ENCODE measurements at regions not wholly inside any gene's neighbourhood (a gene's known extent, or its start where the extent isn't known, plus 50 kb on each side); places are given as distances from the start of the nearest gene placed in this dataset.
A peak's percentile ranks its signal among the peaks of the same experiment; 100 is the strongest.
"Not testable (repeated sequence)": the region's sequence is repeated elsewhere in the genome, so short reads cannot be mapped to it uniquely, and the experiment has no call there.

GRCh38 chr10:31134311-31134952, 102.8 kb upstream of the ZNF438 start:
- Mint-ChIP-seq H3K36me3 (no peaks in the 10 kb centered on the region), H3K27me3 (no peaks in the 10 kb centered on the region), H3K4me1 (ENCODE audit: unreplicated experiment) (peaks cover 29% of the 10 kb centered on the region), H3K27ac (peak overlapping the region; percentile 85), H3K4me3 (peak overlapping the region; percentile 84), H3K9me3 (no peaks in the 10 kb centered on the region)
- TF ChIP-seq CTCF (conservative IDR thresholded peaks at IDR 0.05): no peak
- peak; percentile 72 for DNase-seq (ENCODE audit: extremely low spot score, unreplicated experiment)

- TF ChIP-seq CTCF (conservative IDR thresholded peaks at IDR 0.05): no peak
- H3K4me1 Mint-ChIP-seq (ENCODE audit: unreplicated experiment): peaks cover 24% of the 10 kb centered on the region
- H3K36me3 Mint-ChIP-seq: no peaks in the 10 kb centered on the region
- peak overlapping the region; percentile 84 for H3K4me3 Mint-ChIP-seq
- peak overlapping the region; percentile 85 for H3K27ac Mint-ChIP-seq
- DNase-seq (ENCODE audit: extremely low spot score, unreplicated experiment): no peak
- H3K9me3 Mint-ChIP-seq: no peaks in the 10 kb centered on the region
- H3K27me3 Mint-ChIP-seq: no peaks in the 10 kb centered on the region
These were observed 103.5 kb upstream of the ZNF438 start for GRCh38 chr10:31135171-31135570.

GRCh38 chr10:31135791-31136190, 104.1 kb upstream of the ZNF438 start:
- Mint-ChIP-seq H3K4me1 (ENCODE audit: unreplicated experiment) (peaks cover 23% of the 10 kb centered on the region), H3K4me3 (peak overlapping the region; percentile 11)
- not testable (repeated sequence) for H3K36me3 Mint-ChIP-seq; H3K27me3 Mint-ChIP-seq; DNase-seq (ENCODE audit: extremely low spot score, unreplicated experiment); H3K9me3 Mint-ChIP-seq; H3K27ac Mint-ChIP-seq

- DNase-seq (ENCODE audit: extremely low spot score, unreplicated experiment): no peak
- peak overlapping the region; percentile 11 for H3K4me3 Mint-ChIP-seq
- no peak overlapping the region for H3K27ac Mint-ChIP-seq
- no peaks in the 10 kb centered on the region for H3K36me3 Mint-ChIP-seq
- H3K27me3 Mint-ChIP-seq: no peaks in the 10 kb centered on the region
- no peak for TF ChIP-seq CTCF (conservative IDR thresholded peaks at IDR 0.05)
- H3K4me1 Mint-ChIP-seq (ENCODE audit: unreplicated experiment): peaks cover 23% of the 10 kb centered on the region
- no peaks in the 10 kb centered on the region for H3K9me3 Mint-ChIP-seq
These were observed 104.7 kb upstream of the ZNF438 start for GRCh38 chr10:31136386-31136785.

GRCh38 chr10:31136930-31137885, 105.5 kb upstream of the ZNF438 start:
- Mint-ChIP-seq H3K36me3 (no peaks in the 10 kb centered on the region), H3K9me3 (no peaks in the 10 kb centered on the region), H3K4me1 (ENCODE audit: unreplicated experiment) (peaks cover 32% of the 10 kb centered on the region), H3K27me3 (no peaks in the 10 kb centered on the region), H3K27ac (no peak overlapping the region), H3K4me3 (no peak overlapping the region)
- TF ChIP-seq CTCF (conservative IDR thresholded peaks at IDR 0.05): no peak
- no peak for DNase-seq (ENCODE audit: extremely low spot score, unreplicated experiment)

- TF ChIP-seq CTCF (conservative IDR thresholded peaks at IDR 0.05): no peak
- no peak overlapping the region for H3K4me3 Mint-ChIP-seq
- no peak for DNase-seq (ENCODE audit: extremely low spot score, unreplicated experiment)
- no peaks in the 10 kb centered on the region for H3K9me3 Mint-ChIP-seq
- H3K27me3 Mint-ChIP-seq: no peaks in the 10 kb centered on the region
- peaks cover 25% of the 10 kb centered on the region for H3K4me1 Mint-ChIP-seq (ENCODE audit: unreplicated experiment)
- H3K27ac Mint-ChIP-seq: no peak overlapping the region
- no peaks in the 10 kb centered on the region for H3K36me3 Mint-ChIP-seq
These were observed 106.4 kb upstream of the ZNF438 start for GRCh38 chr10:31138026-31138553.
